H1 (cell line): ENCODE measurements at regions not wholly inside any gene's neighbourhood (a gene's known extent, or its start where the extent isn't known, plus 50 kb on each side); places are given as distances from the start of the nearest gene placed in this dataset.

ENCODE experiments used
- CHD7 ChIP-seq: fragments of 300-600 bp; sonication (generic); IDR thresholded peaks from 2 replicates; pipeline ENCODE4 v1.7.1; 2012; ENCODE audit warnings: low read length, moderate library complexity, mild to moderate bottlenecking, inconsistent platforms; ENCODE audit not compliant: insufficient replicate concordance
- JUN ChIP-seq: IDR thresholded peaks from 2 replicates; pipeline ENCODE4 v1.6.1; 2011; ENCODE audit warnings: low read depth, mild to moderate bottlenecking, improper control_type of control experiment, low read length

GRCh38 chr12:62998454-62998853 lies 63.5 kb upstream of the PPM1H start (continued):
- no peak for TF ChIP-seq CHD7
- no peak for TF ChIP-seq JUN
- TF ChIP-seq, all 59 proteins: peak for 0
